ENCODE measurements at regions not wholly inside any gene's neighbourhood (a gene's known extent, or its start where the extent isn't known, plus 50 kb on each side); places are given as distances from the start of the nearest gene placed in this dataset.

GRCh38 chr10:34889004-34889869, 74.1 kb upstream of the PARD3 start:
- DNase-seq, result no peak
- no peak for TF ChIP-seq POLR2A (IDR thresholded peaks at IDR 0.05)
- TF ChIP-seq, protein P1, sequence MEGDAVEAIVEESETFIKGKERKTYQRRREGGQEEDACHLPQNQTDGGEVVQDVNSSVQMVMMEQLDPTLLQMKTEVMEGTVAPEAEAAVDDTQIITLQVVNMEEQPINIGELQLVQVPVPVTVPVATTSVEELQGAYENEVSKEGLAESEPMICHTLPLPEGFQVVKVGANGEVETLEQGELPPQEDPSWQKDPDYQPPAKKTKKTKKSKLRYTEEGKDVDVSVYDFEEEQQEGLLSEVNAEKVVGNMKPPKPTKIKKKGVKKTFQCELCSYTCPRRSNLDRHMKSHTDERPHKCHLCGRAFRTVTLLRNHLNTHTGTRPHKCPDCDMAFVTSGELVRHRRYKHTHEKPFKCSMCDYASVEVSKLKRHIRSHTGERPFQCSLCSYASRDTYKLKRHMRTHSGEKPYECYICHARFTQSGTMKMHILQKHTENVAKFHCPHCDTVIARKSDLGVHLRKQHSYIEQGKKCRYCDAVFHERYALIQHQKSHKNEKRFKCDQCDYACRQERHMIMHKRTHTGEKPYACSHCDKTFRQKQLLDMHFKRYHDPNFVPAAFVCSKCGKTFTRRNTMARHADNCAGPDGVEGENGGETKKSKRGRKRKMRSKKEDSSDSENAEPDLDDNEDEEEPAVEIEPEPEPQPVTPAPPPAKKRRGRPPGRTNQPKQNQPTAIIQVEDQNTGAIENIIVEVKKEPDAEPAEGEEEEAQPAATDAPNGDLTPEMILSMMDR (IDR thresholded peaks at IDR 0.05), result no peak
- Histone ChIP-seq H3K9me3 (no peaks in the 10 kb centered on the region), H3K4me3 (no peak overlapping the region), H3K27me3 (no peaks in the 10 kb centered on the region), H3K27ac (no peak overlapping the region), H3K36me3 (no peaks in the 10 kb centered on the region), H3K4me1 (no peaks in the 10 kb centered on the region)
- intact Hi-C loops (cut with DNase I; ENCODE audit: low total_unique reads), result no loop called here

GRCh38 chr10:34886906-34887642, 72.0 kb upstream of the PARD3 start:
- intact Hi-C loops (cut with DNase I; ENCODE audit: low total_unique reads), result no loop called here
- no peak for TF ChIP-seq POLR2A (IDR thresholded peaks at IDR 0.05)
- TF ChIP-seq, protein P1 (IDR thresholded peaks at IDR 0.05), result no peak
- DNase-seq, result no peak
- H3K27ac ChIP-seq, result no peak overlapping the region
- no peaks in the 10 kb centered on the region for H3K4me1 ChIP-seq
- H3K4me3 ChIP-seq, result no peak overlapping the region
- no peaks in the 10 kb centered on the region for H3K27me3 ChIP-seq
- H3K9me3 ChIP-seq, result no peaks in the 10 kb centered on the region
- H3K36me3 ChIP-seq, result no peaks in the 10 kb centered on the region

- H3K36me3 ChIP-seq, result no peaks in the 10 kb centered on the region
- no peak for TF ChIP-seq POLR2A (IDR thresholded peaks at IDR 0.05)
- TF ChIP-seq, protein P1 (IDR thresholded peaks at IDR 0.05), result no peak
- no peaks in the 10 kb centered on the region for H3K4me1 ChIP-seq
- no peaks in the 10 kb centered on the region for H3K9me3 ChIP-seq
- H3K27ac ChIP-seq, result no peak overlapping the region
- intact Hi-C loops (cut with DNase I; ENCODE audit: low total_unique reads), result no loop called here
- no peaks in the 10 kb centered on the region for H3K27me3 ChIP-seq
- DNase-seq, result no peak
- no peak overlapping the region for H3K4me3 ChIP-seq
Observed at GRCh38 chr10:34885898-34886297, 70.8 kb upstream of the PARD3 start.

DNA sequence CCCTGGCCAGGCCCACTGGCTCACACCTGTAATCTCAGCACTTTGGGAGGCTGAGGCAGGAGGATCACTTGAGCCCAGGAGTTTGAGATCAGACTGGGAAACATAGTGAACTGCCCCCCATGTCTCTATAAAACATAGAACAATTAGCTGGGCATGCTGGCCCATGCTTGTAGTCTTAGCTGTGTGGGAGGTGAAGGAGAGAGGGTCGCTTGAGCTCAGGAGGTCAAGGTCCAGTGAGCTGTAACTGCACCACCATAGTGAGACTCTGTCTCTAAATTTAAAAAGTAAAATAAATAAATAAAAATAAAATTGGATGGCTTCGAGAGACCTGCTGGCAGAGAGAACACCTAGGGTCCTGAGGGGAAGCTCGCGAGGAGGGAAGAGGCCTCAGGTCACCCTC, 69.9 kb upstream of the PARD3 start:
- H3K36me3 ChIP-seq, result no peaks in the 10 kb centered on the region
- no peak overlapping the region for H3K27ac ChIP-seq
- H3K4me3 ChIP-seq, result no peak overlapping the region
- no peak for DNase-seq
- intact Hi-C loops (cut with DNase I; ENCODE audit: low total_unique reads), result no loop called here
- no peaks in the 10 kb centered on the region for H3K9me3 ChIP-seq
- no peak for TF ChIP-seq POLR2A (IDR thresholded peaks at IDR 0.05)
- TF ChIP-seq, protein P1 (IDR thresholded peaks at IDR 0.05), result no peak
- no peaks in the 10 kb centered on the region for H3K27me3 ChIP-seq
- H3K4me1 ChIP-seq, result no peaks in the 10 kb centered on the region

Measured in uterus (tissue), 3 donors.